ENCODE measurements at regions not wholly inside any gene's neighbourhood (a gene's known extent, or its start where the extent isn't known, plus 50 kb on each side); places are given as distances from the start of the nearest gene placed in this dataset.

GRCh38 chr10:52645187-52645758, 127.3 kb downstream of the MBL2 start:
- no peak for DNase-seq (ENCODE audit: low spot score)

- DNase-seq (ENCODE audit: low spot score), result no peak
Observed at GRCh38 chr10:52649511-52649910, 123.1 kb downstream of the MBL2 start.

- DNase-seq (ENCODE audit: low spot score), result no peak
Observed at GRCh38 chr10:52650873-52651272, 121.7 kb downstream of the MBL2 start.

GRCh38 chr10:52651293-52651692, 121.3 kb downstream of the MBL2 start:
- no peak for DNase-seq (ENCODE audit: low spot score)

- DNase-seq (ENCODE audit: low spot score), result no peak
Observed at GRCh38 chr10:52652431-52653262, 119.9 kb downstream of the MBL2 start.

GRCh38 chr10:52653263-52653909, 119.2 kb downstream of the MBL2 start:
- peak; percentile 25 for DNase-seq (ENCODE audit: low spot score)

GRCh38 chr10:52654201-52654600, 118.4 kb downstream of the MBL2 start:
- no peak for DNase-seq (ENCODE audit: low spot score)

- DNase-seq (ENCODE audit: low spot score), result no peak
Observed at GRCh38 chr10:52658112-52658511, 114.5 kb downstream of the MBL2 start.

- no peak for DNase-seq (ENCODE audit: low spot score)
Observed at GRCh38 chr10:52659085-52659484, 113.5 kb downstream of the MBL2 start.

GRCh38 chr10:52662256-52662655, 110.3 kb downstream of the MBL2 start:
- DNase-seq (ENCODE audit: low spot score), result no peak

- no peak for DNase-seq (ENCODE audit: low spot score)
Observed at GRCh38 chr10:52663161-52663560, 109.4 kb downstream of the MBL2 start.

GRCh38 chr10:52664629-52665028, 108.0 kb downstream of the MBL2 start:
- no peak for DNase-seq (ENCODE audit: low spot score)

- no peak for DNase-seq (ENCODE audit: low spot score)
Observed at GRCh38 chr10:52665821-52666220, 106.8 kb downstream of the MBL2 start.

- DNase-seq (ENCODE audit: low spot score), result no peak
Observed at GRCh38 chr10:52666931-52667330, 105.7 kb downstream of the MBL2 start.

- peak; percentile 36 for DNase-seq (ENCODE audit: low spot score)
Observed at GRCh38 chr10:52668024-52668423, 104.6 kb downstream of the MBL2 start.

- DNase-seq (ENCODE audit: low spot score), result no peak
Observed at GRCh38 chr10:52672880-52673279, 99.7 kb downstream of the MBL2 start.

- no peak for DNase-seq (ENCODE audit: low spot score)
Observed at GRCh38 chr10:52673468-52673867, 99.1 kb downstream of the MBL2 start.

- DNase-seq (ENCODE audit: low spot score), result no peak
Observed at GRCh38 chr10:52674474-52674873, 98.1 kb downstream of the MBL2 start.

- DNase-seq (ENCODE audit: low spot score), result no peak
Observed at GRCh38 chr10:52677086-52677485, 95.5 kb downstream of the MBL2 start.

- no peak for DNase-seq (ENCODE audit: low spot score)
Observed at GRCh38 chr10:52678611-52679010, 94.0 kb downstream of the MBL2 start.

- DNase-seq (ENCODE audit: low spot score), result no peak
Observed at GRCh38 chr10:52679117-52679516, 93.5 kb downstream of the MBL2 start.

- DNase-seq (ENCODE audit: low spot score), result no peak
Observed at GRCh38 chr10:52682766-52683165, 89.8 kb downstream of the MBL2 start.

GRCh38 chr10:52683776-52684175, 88.8 kb downstream of the MBL2 start:
- DNase-seq (ENCODE audit: low spot score), result no peak
